ENCODE measurements at regions not wholly inside any gene's neighbourhood (a gene's known extent, or its start where the extent isn't known, plus 50 kb on each side); places are given as distances from the start of the nearest gene placed in this dataset.

DNA sequence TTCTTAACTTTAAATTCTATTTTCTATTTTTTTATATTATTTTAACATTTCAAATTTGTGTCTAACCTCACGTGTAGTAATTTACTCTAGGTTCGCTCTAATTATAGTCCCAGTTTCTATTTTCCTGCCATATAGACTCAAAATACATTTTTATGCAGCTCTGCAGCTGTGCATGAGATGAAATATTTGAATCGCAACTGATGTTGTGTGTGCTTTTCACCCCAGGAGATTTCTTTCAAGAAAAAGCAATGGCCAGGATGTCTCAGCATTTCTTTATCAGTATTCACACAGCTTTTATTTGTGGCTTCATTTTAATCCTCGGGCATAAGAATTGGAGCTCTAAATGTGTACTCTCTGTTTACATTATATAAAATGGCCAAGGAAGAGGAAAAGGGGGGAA is 157.6 kb downstream of the HDGFL1 start:
- Mint-ChIP-seq H3K27ac (ENCODE audit: unreplicated experiment) (no peak overlapping the region), H3K4me3 (ENCODE audit: unreplicated experiment) (no peak overlapping the region), H3K36me3 (ENCODE audit: low read depth, unreplicated experiment) (no peaks in the 10 kb centered on the region), H3K4me1 (ENCODE audit: unreplicated experiment) (no peaks in the 10 kb centered on the region), H3K9me3 (ENCODE audit: unreplicated experiment) (peaks cover 2% of the 10 kb centered on the region), H3K27me3 (ENCODE audit: unreplicated experiment) (no peaks in the 10 kb centered on the region)
- TF ChIP-seq, protein P1, sequence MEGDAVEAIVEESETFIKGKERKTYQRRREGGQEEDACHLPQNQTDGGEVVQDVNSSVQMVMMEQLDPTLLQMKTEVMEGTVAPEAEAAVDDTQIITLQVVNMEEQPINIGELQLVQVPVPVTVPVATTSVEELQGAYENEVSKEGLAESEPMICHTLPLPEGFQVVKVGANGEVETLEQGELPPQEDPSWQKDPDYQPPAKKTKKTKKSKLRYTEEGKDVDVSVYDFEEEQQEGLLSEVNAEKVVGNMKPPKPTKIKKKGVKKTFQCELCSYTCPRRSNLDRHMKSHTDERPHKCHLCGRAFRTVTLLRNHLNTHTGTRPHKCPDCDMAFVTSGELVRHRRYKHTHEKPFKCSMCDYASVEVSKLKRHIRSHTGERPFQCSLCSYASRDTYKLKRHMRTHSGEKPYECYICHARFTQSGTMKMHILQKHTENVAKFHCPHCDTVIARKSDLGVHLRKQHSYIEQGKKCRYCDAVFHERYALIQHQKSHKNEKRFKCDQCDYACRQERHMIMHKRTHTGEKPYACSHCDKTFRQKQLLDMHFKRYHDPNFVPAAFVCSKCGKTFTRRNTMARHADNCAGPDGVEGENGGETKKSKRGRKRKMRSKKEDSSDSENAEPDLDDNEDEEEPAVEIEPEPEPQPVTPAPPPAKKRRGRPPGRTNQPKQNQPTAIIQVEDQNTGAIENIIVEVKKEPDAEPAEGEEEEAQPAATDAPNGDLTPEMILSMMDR (IDR thresholded peaks at IDR 0.05; ENCODE audit: unreplicated experiment), result no peak
- no peak for DNase-seq (ENCODE audit: low spot score)

DNA sequence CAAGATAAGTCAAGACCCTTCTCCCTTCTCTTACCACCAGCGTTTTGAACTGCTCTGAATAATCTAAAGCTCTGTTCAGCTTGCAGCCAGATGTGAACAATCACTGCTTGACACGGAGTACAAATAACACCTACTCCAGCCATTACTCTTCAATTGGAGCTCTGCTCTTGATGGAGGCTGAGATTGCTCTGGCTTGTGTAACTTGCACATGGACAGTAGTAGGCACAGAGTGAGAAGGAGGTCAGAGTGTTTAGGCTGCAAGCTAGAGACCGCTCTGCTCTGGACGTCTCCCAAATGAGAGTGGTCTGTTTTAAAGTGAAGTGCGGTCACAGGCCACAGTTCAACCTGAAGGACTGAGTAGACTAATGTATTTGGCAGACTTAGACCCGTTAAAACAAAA is 158.3 kb downstream of the HDGFL1 start:
- TF ChIP-seq, protein P1 (IDR thresholded peaks at IDR 0.05; ENCODE audit: unreplicated experiment), result no peak
- Mint-ChIP-seq H3K27me3 (ENCODE audit: unreplicated experiment) (no peaks in the 10 kb centered on the region), H3K36me3 (ENCODE audit: low read depth, unreplicated experiment) (no peaks in the 10 kb centered on the region), H3K27ac (ENCODE audit: unreplicated experiment) (no peak overlapping the region), H3K4me1 (ENCODE audit: unreplicated experiment) (no peaks in the 10 kb centered on the region), H3K9me3 (ENCODE audit: unreplicated experiment) (no peaks in the 10 kb centered on the region), H3K4me3 (ENCODE audit: unreplicated experiment) (no peak overlapping the region)
- no peak for DNase-seq (ENCODE audit: low spot score)

DNA sequence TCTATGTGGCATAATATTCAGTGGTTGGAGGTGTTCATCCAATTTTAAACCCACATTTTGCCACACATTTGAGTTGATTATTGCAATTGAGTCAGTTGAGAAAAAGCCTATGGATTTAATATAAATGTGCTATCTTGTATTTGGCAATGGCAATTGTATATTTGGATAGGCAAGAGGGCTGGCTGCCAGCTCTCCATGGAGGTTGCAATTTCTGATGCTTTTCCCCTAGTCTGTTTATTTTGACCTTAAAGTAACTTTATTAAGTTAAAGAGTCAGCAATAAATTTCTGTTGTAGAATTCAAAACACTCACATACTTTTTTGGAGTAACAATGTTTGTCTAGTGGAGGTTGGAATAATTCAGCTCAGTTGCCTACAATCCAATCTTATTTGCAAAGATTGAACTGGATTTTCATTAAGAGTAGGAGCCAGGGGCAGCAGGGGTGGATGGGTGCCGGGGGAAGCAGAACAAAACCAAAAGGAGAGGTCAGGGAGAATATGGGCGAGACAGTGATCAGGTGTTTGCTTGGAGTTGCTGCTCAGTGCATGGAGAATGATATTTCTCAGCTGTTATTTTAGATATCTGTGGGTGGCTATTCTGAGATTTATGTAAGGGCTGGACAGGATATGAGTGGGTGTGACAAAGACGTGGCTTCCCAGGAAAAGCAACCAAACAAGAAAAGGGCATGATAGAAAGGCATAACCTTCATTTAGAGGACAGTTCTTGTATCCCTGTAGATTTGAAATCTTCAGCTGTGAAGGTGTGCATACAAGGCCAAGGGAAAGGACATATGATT is 163.0 kb downstream of the HDGFL1 start:
- Mint-ChIP-seq H3K27me3 (ENCODE audit: unreplicated experiment) (no peaks in the 10 kb centered on the region), H3K27ac (ENCODE audit: unreplicated experiment) (no peak overlapping the region), H3K4me1 (ENCODE audit: unreplicated experiment) (peaks cover 8% of the 10 kb centered on the region), H3K9me3 (ENCODE audit: unreplicated experiment) (no peaks in the 10 kb centered on the region), H3K36me3 (ENCODE audit: low read depth, unreplicated experiment) (no peaks in the 10 kb centered on the region), H3K4me3 (ENCODE audit: unreplicated experiment) (no peak overlapping the region)
- TF ChIP-seq, protein P1 (IDR thresholded peaks at IDR 0.05; ENCODE audit: unreplicated experiment), result no peak
- DNase-seq (ENCODE audit: low spot score), result no peak

DNA sequence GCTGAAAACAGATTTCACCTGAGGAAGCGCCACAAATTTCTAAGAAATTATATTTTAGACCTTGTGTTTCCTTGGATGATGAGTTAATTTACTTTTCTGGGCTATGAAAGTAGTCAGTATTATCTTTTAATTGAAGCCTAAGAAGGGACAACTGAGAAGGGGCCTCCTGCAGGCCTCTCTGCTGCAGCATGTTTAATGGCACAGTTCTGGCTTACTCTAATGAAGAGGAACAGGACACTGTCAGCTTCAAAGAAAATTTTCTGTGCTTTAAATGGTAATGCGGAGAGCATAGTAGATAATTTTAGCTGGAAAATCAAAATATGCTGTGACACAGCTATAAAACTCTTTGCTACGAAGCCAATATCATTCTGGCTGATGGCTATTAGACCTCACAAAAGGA is 167.4 kb downstream of the HDGFL1 start:
- Mint-ChIP-seq H3K27ac (ENCODE audit: unreplicated experiment) (no peak overlapping the region), H3K36me3 (ENCODE audit: low read depth, unreplicated experiment) (no peaks in the 10 kb centered on the region), H3K4me1 (ENCODE audit: unreplicated experiment) (peaks cover 8% of the 10 kb centered on the region), H3K27me3 (ENCODE audit: unreplicated experiment) (no peaks in the 10 kb centered on the region), H3K4me3 (ENCODE audit: unreplicated experiment) (no peak overlapping the region), H3K9me3 (ENCODE audit: unreplicated experiment) (no peaks in the 10 kb centered on the region)
- DNase-seq (ENCODE audit: low spot score), result no peak
- TF ChIP-seq, protein P1 (IDR thresholded peaks at IDR 0.05; ENCODE audit: unreplicated experiment), result no peak

DNA sequence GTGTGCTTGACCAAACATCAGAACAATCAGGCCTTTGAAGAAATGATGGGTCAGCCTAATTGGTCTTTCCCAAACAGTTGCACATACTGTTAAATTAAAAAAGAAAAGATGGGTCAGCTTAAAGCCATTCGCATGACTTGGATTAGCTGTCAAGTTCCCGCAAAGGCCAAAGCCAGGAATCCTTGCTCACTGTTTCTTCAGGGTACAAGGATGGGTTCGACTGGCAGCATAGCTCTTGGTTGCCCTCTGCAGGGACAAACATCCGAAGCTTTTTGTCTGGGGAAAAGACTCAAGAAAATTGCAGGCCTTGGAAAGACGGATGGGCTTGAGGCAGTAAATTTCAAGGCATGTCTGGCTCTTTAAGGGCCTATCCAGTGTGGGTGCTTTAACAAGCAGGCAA is 168.0 kb downstream of the HDGFL1 start:
- Mint-ChIP-seq H3K27me3 (ENCODE audit: unreplicated experiment) (no peaks in the 10 kb centered on the region), H3K4me3 (ENCODE audit: unreplicated experiment) (no peak overlapping the region), H3K9me3 (ENCODE audit: unreplicated experiment) (no peaks in the 10 kb centered on the region), H3K27ac (ENCODE audit: unreplicated experiment) (no peak overlapping the region), H3K36me3 (ENCODE audit: low read depth, unreplicated experiment) (no peaks in the 10 kb centered on the region), H3K4me1 (ENCODE audit: unreplicated experiment) (peaks cover 8% of the 10 kb centered on the region)
- peak; percentile 59 for DNase-seq (ENCODE audit: low spot score)
- TF ChIP-seq, protein P1 (IDR thresholded peaks at IDR 0.05; ENCODE audit: unreplicated experiment), result no peak
